ENCODE measurements at regions not wholly inside any gene's neighbourhood (a gene's known extent, or its start where the extent isn't known, plus 50 kb on each side); places are given as distances from the start of the nearest gene placed in this dataset.

GRCh38 chr2:158889135-158889853 is 79.1 kb upstream of the TANC1 start:
- no peak overlapping the region for H3K4me3 ChIP-seq (ENCODE audit: low read depth, low read length)
- TF ChIP-seq, protein P1, sequence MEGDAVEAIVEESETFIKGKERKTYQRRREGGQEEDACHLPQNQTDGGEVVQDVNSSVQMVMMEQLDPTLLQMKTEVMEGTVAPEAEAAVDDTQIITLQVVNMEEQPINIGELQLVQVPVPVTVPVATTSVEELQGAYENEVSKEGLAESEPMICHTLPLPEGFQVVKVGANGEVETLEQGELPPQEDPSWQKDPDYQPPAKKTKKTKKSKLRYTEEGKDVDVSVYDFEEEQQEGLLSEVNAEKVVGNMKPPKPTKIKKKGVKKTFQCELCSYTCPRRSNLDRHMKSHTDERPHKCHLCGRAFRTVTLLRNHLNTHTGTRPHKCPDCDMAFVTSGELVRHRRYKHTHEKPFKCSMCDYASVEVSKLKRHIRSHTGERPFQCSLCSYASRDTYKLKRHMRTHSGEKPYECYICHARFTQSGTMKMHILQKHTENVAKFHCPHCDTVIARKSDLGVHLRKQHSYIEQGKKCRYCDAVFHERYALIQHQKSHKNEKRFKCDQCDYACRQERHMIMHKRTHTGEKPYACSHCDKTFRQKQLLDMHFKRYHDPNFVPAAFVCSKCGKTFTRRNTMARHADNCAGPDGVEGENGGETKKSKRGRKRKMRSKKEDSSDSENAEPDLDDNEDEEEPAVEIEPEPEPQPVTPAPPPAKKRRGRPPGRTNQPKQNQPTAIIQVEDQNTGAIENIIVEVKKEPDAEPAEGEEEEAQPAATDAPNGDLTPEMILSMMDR (IDR thresholded peaks at IDR 0.05; ENCODE audit: low read depth, low read length, missing control alignments): no peak
- in situ Hi-C loops (cut with HindIII; ENCODE audit: low sequenced_read_pairs): no loop called here
- DNase-seq (ENCODE audit: low read depth): no peak

- TF ChIP-seq, protein P1 (IDR thresholded peaks at IDR 0.05; ENCODE audit: low read depth, low read length, missing control alignments): no peak
- in situ Hi-C loops (cut with HindIII; ENCODE audit: low sequenced_read_pairs): no loop called here
- H3K4me3 ChIP-seq (ENCODE audit: low read depth, low read length): no peak overlapping the region
- no peak for DNase-seq (ENCODE audit: low read depth)
These were observed 78.0 kb upstream of the TANC1 start for GRCh38 chr2:158890296-158890905.

DNA sequence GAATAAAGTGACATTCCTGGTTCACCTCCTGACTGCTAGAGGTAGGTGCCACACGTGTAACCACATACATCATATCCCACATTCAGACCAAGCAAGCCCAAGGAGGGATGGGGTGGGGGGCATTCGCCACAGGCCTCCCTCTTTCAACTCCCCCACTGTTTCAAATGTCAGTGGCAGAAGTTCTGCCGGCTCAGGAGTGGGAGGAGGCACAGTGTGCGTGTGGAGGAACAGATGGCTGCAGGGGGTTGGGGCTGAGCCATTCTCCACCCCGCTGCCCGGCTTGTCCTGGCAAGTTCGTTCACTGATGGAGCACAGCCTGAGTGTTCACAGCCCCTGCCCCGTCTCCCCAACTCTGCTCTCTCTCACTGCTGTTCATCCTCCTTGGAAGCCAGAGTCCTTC is 75.4 kb upstream of the TANC1 start:
- peak; percentile 24 for DNase-seq (ENCODE audit: low read depth)
- no peak overlapping the region for H3K4me3 ChIP-seq (ENCODE audit: low read depth, low read length)
- in situ Hi-C loops (cut with HindIII; ENCODE audit: low sequenced_read_pairs): no loop called here
- TF ChIP-seq, protein P1 (IDR thresholded peaks at IDR 0.05; ENCODE audit: low read depth, low read length, missing control alignments): no peak

GRCh38 chr2:158893474-158893873 is 75.0 kb upstream of the TANC1 start:
- TF ChIP-seq, protein P1 (IDR thresholded peaks at IDR 0.05; ENCODE audit: low read depth, low read length, missing control alignments): no peak
- no peak for DNase-seq (ENCODE audit: low read depth)
- H3K4me3 ChIP-seq (ENCODE audit: low read depth, low read length): no peak overlapping the region
- in situ Hi-C loops (cut with HindIII; ENCODE audit: low sequenced_read_pairs): no loop called here

DNA sequence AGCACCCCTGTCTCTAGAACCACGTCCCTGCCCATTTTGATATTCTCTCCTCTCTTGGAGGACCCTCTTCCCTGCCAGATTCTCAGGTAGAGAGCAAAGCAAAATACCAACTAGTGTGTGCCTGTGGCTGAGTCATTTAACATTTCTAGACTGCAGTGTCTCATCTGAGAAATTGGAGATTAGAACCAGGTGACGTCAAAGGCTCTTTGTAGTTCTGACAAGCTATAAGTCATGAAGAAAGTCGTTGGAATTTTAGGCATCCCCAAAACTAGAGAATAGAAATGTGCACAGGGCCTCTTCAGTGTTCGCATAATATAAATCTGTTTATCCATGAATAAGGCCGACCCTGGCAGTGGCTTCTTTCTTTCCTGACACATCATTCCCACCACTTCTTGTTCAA is 74.4 kb upstream of the TANC1 start:
- TF ChIP-seq, protein P1 (IDR thresholded peaks at IDR 0.05; ENCODE audit: low read depth, low read length, missing control alignments): no peak
- DNase-seq (ENCODE audit: low read depth): peak; percentile 68
- no peak overlapping the region for H3K4me3 ChIP-seq (ENCODE audit: low read depth, low read length)
- in situ Hi-C loops (cut with HindIII; ENCODE audit: low sequenced_read_pairs): no loop called here

GRCh38 chr2:158894572-158894971 is 73.9 kb upstream of the TANC1 start:
- DNase-seq (ENCODE audit: low read depth): no peak
- H3K4me3 ChIP-seq (ENCODE audit: low read depth, low read length): no peak overlapping the region
- TF ChIP-seq, protein P1 (IDR thresholded peaks at IDR 0.05; ENCODE audit: low read depth, low read length, missing control alignments): peak; percentile 24
- in situ Hi-C loops (cut with HindIII; ENCODE audit: low sequenced_read_pairs): no loop called here

All from astrocyte of the cerebellum (primary cell).